ENCODE measurements at regions not wholly inside any gene's neighbourhood (a gene's known extent, or its start where the extent isn't known, plus 50 kb on each side); places are given as distances from the start of the nearest gene placed in this dataset.

- DNase-seq (ENCODE audit: low read depth in 2 of 2): no peak
Measured at GRCh38 chr6:169848946-169849345, 97.5 kb downstream of the ERMARD start.

DNA sequence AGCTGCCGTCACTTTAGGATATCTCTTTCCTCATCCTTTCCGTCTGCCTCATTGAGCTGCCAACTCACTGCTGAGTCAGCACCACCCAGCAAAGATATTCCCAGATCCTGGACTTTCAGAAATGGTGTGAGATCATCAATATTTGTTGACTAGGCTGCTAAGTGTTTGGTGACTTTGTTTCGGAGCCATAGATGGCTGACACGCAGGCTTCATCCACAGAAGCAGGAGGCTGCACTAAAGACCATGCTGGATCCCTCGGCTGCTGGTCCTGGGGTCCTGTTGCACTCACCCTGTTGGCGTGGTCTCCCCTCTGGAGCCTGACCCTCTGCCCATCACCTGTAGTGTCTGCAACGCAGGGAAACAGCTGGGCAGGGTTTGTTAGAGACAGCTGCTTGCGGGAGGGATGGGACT is 96.5 kb downstream of the ERMARD start:
- no peak for DNase-seq (ENCODE audit: low read depth in 2 of 2)

- no peak for DNase-seq (ENCODE audit: low read depth in 2 of 2)
Measured at GRCh38 chr6:169847141-169847674, 95.8 kb downstream of the ERMARD start.

DNA sequence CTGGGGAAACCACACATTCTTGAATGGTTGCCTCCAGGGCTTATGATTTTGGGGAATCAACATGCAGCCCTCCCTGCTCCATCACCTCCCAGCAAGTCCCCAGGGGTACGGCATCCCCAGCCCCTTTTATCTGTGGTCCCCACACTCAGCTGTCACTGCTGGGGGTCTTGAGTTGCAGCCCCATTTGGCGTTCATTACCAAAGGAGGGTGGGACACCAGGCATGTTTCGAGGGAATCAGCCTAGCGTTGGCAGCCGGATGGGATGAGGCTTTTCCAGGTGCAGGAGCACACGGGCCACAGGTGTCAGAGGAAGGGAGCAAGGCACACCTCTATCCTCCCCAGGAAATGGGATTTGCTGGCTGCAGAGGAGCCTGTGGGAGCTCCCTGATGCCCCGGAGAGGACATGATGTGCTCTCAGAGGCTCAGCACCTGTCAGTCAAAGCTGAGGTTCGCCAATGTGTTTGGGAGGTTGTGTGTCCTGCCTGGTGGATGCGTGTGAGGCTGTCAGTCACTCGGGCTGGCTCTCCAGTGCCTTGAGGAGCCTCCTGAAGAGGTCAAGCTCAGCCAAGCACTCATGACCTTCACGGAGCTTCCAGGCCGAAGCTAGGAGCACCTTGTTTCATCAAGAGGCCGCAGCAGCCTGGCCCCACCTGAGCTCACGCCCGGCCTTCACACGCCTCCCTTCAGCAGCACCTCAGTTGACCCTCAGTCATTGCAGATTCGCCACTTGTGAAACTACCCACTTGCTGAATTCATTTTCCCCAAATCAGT is 95.0 kb downstream of the ERMARD start:
- DNase-seq (ENCODE audit: low read depth in 2 of 2): no peak

DNA sequence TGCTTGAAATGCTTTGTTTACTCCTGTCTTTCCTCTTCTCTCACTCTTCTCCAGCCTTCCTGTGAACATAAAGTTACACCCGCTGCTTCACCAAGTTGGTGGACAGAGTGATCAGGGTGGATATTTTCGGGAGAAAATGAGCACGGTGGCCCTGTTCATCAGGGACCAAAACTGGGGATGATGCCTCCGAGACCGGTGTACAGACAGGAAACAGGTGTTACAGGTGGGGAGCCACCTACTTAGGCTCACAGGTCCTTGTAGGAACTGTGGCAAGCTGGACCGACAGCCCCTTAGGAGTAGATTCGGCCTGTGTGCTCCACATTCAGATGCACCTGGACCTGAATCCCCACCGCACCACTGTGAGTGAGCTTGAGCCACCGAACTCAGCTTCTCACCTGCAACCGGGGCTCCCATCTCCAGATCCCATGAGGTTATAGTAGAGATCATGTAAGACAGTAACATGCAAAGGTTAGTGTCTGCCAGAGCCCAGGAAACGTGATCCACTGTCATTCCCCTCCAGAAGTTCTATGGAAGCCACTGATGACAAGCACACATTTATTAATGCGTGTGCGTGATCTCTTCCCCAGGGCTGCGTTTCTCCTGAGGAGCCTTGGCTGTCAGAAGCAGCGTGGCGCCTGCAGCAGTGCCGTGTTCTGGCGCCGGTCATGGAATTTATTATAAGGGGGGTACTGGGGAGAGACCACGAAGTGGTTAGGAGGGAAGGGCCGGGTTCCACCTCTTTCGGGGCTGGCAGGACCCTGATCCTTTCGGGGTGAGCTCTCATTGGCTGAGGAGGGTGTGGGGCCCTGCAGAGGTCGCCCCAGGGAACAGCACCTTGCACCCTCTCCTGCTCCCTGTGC is 94.2 kb downstream of the ERMARD start:
- no peak for DNase-seq (ENCODE audit: low read depth in 2 of 2)

- DNase-seq (ENCODE audit: low read depth in 2 of 2): no peak
Measured at GRCh38 chr6:169844946-169845345, 93.5 kb downstream of the ERMARD start.

DNA sequence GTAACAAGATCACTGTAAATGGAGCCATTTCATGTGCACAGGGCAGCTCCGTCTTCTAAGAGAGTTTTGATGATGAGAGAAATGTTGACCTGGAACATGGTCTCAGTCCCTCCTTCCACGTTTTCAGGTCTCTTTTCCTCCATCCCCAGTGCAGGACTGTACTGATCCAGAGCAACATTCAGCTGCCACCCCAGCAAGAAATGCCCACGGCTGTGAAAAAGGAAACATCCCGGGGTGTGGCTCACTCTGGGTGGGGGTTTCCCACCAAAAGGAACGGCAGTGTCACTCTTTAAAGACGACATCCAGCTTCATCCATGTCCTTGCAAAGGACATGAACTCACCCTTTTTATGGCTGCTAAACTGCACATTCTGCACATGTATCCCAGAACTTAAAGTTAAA is 92.6 kb downstream of the ERMARD start:
- DNase-seq (ENCODE audit: low read depth in 2 of 2): no peak

DNA sequence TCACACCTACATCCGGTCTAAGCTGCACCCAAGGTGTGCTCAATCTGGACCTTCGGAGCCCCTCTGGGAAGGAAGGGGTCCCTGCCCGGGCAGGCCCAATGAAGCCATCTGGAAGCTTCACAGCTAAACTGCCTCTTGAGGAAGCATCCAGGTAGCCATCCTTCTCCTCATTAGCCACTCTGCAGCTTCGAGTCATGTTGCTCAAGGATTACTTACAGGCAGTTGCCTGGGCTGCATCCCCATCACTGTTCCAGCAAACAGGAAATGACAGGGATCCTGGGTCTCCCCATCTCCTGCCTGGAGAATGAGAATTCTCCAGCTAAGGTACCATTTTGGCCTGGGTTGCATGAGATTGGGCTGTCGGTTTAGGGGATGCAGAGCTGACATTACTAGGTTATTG is 91.7 kb downstream of the ERMARD start:
- DNase-seq (ENCODE audit: low read depth in 2 of 2): no peak

DNA sequence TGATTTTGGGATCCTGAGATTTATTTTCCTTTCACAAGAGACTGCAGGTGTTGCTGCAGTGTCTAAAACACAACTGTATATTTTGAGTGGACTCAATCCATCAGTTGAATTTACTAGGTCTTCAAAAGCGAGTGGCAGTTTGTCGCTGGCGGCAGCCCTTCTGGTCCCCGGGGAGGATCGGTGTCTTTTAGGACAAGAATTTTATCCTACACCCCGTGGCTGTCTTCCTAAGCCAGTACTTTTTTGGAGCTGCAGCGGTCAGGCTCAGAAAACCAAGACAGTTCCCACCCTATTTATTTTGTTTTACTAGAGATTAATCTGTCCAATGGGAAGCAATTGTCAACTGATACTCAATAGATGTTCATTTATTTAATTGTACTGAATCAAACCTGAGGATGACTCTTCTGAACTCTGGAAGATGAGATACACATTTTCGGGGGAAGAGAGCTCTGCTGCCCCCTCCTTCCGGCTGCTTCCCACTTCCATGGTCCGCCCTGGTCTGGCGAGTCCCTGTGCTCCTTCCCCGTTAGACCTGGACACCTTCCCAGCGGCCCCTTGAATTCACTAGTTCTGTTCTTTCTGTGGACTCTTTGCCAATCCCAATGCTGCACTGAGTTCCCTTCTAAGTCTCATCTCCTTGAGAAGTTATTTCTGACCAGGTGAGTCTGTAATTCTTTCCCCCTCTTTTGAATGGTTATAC is 90.6 kb downstream of the ERMARD start:
- DNase-seq (ENCODE audit: low read depth in 2 of 2): no peak

DNA sequence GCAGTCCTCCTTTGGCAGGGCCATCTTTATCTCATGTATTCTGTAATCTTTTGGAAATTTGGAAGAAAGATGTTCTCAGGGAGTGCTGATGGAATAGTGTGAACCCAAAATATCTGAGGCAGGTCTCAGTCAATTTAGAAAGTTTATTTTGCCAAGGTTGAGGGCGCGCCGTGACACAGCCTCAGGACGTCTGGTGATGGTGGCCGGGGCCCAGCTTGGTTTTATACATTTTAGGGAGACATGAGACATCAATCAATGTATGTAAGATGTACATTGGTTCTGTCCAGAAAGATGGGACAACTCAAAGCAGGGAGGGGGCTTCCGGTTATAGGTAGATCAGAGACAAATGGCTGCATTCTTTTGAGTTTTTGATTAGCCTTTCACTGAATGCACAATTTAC is 89.8 kb downstream of the ERMARD start:
- DNase-seq (ENCODE audit: low read depth in 2 of 2): no peak

- DNase-seq (ENCODE audit: low read depth in 2 of 2): no peak
Measured at GRCh38 chr6:169839898-169840631, 88.6 kb downstream of the ERMARD start.

DNA sequence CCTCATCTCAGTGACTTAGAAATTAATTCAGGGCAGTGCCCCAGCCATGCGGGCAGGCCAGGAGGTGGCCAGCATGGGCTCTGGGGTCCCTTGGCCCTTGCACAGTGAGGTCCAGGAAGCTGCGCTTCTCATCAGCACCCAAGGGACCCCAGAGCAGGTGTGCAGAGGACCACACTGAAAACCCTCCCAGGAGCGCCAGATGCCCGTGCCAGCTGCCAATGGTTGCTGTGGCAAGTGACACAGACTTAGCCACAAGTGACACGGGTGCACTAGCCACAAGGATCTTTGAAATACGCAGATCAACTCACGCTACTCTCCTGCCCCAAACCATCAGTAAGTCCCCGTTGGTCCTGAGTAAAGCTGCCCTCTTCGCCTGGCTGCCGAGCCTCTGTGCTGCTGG is 88.1 kb downstream of the ERMARD start:
- DNase-seq (ENCODE audit: low read depth in 2 of 2): no peak

GRCh38 chr6:169839029-169839481 is 87.6 kb downstream of the ERMARD start:
- DNase-seq (ENCODE audit: low read depth in 2 of 2): no peak

DNA sequence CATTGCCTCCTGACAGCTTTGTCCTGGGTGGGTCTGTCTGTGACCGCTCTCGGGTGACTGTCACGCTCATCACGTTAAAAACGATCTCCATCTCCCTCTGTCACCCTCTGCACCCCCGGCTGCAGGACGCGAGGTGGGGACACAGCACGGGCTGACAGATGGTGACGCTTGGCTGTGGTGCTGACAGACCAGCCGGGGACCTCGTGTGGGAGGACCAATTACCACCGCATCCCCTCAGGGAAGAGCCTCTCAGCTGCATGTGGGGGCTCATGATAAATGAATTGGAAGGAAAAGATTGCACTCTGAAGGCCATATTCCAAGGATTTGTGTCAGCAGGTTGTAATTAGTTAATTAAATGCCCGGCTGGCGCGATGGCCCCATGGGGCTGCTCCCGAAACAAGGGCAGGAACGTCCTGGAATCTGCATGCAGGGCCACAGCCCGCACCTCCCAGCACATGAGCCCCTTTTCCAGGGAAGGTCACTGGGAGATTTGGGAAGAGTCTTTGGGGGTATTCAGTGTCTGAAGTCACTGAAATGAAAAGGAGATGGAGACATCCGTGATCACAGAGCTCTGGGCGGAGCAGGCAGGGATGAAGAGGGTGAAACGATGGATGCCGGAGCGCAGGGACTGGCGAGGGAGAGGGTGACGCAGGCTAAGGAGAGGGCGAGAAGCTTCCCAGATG is 87.1 kb downstream of the ERMARD start:
- no peak for DNase-seq (ENCODE audit: low read depth in 2 of 2)

DNA sequence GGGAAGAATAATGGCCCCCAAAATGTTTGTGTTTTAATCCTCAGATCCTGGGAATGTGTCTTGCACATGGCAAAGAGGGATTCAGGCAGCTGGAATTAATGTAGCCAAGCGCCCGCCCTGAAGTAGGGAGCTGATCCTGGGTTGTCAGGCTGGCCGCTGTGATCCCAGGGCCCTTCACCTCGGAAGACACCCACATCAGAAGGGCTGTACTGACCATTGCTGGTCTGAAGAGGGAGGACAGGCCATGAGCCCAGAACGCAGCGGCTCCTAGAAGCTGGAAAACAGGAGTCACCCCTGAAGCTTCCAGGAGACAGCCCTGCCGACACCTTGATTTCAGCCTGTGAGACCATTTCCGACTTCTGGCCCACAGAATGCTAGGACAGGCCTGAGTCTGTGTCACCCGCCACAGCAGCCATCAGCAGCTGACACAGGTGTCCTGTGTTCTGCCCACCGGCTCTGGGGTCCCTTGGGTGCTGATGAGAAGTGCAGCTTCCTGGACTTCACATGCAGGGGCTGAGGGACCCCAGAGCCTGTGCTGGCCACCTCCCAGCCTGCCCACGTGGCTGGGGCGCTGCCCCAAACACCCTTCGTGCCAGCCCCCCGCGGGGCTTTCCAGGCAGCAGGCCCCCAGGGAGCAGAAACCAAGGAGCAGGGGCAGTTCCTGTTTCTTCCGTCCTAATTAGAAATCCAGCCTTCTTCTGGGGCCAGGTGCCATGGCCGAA is 86.3 kb downstream of the ERMARD start:
- DNase-seq (ENCODE audit: low read depth in 2 of 2): no peak

DNA sequence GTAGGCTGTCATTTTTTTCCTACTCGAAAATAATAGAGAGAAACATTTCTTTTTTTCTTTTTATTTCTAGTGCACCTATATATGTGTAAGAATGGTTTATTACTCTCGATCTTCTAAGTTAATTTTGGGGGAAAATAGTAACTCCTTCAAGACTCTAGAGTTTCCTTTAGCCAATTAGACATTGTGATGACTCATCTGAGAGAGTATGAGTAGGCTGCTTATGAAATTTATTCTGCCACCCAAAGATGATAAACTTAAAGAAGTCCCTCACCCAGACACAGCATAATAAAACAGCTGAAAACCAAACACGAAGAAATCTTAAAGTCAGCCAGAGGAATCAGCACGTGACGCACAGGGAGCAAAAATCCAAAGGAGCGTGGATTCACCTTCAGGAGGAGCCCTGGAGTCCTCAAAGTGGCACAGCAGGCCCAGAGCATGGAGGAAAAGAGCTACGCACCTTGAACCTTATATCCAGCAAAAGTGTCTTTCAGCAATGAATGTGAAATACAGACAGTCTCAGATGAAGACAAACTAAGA is 81.9 kb downstream of the ERMARD start:
- no peak for DNase-seq (ENCODE audit: low read depth in 2 of 2)

- no peak for DNase-seq (ENCODE audit: low read depth in 2 of 2)
Measured at GRCh38 chr6:169832247-169832948, 81.0 kb downstream of the ERMARD start.

- DNase-seq (ENCODE audit: low read depth in 2 of 2): peak in 1 of 2 experiments; percentile 6
Measured at GRCh38 chr6:169831450-169832246, 80.2 kb downstream of the ERMARD start.

Measured in fibroblast of skin of left biceps (primary cell).